ENCODE measurements at regions not wholly inside any gene's neighbourhood (a gene's known extent, or its start where the extent isn't known, plus 50 kb on each side); places are given as distances from the start of the nearest gene placed in this dataset.

DNA sequence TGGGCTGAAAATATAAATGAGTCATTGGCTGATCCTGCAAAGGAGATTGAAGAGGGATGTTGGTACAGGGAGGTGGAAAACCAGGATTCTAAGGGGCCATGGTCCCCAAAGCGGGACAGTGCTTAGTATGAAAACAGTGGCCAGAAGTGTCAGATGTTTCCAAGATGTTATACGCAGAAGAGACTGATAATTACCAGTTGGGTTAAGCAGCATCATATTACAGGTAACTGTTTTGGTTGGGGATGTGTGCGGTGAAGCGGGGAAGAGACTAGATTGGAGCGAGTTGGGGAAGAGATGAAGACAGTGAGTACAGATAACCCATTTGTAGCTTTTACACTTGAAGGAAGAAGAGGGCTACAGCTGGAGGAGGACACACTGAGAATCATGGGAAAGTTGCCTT, 80.8 kb downstream of the PLEKHG1 start:
- TF ChIP-seq, protein P1, sequence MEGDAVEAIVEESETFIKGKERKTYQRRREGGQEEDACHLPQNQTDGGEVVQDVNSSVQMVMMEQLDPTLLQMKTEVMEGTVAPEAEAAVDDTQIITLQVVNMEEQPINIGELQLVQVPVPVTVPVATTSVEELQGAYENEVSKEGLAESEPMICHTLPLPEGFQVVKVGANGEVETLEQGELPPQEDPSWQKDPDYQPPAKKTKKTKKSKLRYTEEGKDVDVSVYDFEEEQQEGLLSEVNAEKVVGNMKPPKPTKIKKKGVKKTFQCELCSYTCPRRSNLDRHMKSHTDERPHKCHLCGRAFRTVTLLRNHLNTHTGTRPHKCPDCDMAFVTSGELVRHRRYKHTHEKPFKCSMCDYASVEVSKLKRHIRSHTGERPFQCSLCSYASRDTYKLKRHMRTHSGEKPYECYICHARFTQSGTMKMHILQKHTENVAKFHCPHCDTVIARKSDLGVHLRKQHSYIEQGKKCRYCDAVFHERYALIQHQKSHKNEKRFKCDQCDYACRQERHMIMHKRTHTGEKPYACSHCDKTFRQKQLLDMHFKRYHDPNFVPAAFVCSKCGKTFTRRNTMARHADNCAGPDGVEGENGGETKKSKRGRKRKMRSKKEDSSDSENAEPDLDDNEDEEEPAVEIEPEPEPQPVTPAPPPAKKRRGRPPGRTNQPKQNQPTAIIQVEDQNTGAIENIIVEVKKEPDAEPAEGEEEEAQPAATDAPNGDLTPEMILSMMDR (IDR thresholded peaks at IDR 0.05): no peak
- TF ChIP-seq POLR2A (IDR thresholded peaks at IDR 0.05) (no peak), POLR2AphosphoS5 (IDR thresholded peaks at IDR 0.05; ENCODE audit: insufficient read depth in 1 of 2, low read depth in 1 of 2) (no peak)

Data from vagina (tissue), 2 donors.